HEK293T (cell line): ENCODE measurements at regions not wholly inside any gene's neighbourhood (a gene's known extent, or its start where the extent isn't known, plus 50 kb on each side); places are given as distances from the start of the nearest gene placed in this dataset.

Experiments
- ARNT ChIP-seq: fragments of 450-650 bp; IDR thresholded peaks from 2 replicates; pipeline ENCODE4 v1.6.1; 2017; ENCODE audit warnings: mild to moderate bottlenecking
- ELF4 ChIP-seq: fragments of 450-650 bp; IDR thresholded peaks from 2 replicates; pipeline ENCODE4 v1.6.1; 2017; ENCODE audit warnings: antibody characterized with exemption
- FOXA1 ChIP-seq: fragments of 450-650 bp; IDR thresholded peaks from 2 replicates; pipeline ENCODE4 v1.6.1; 2016; ENCODE audit warnings: mild to moderate bottlenecking
- FOXM1 ChIP-seq: fragments of 450-650 bp; IDR thresholded peaks from 2 replicates; pipeline ENCODE4 v1.6.1; 2017; ENCODE audit warnings: mild to moderate bottlenecking, borderline replicate concordance
- SP1 ChIP-seq: fragments of 450-650 bp; IDR thresholded peaks from 2 replicates; pipeline ENCODE4 v1.6.1; 2017
- TARDBP ChIP-seq: fragments of 450-650 bp; IDR thresholded peaks from 2 replicates; pipeline ENCODE4 v1.6.1; 2016
- TF ChIP-seq, protein P1 (sequence below): fragments of 450-650 bp; IDR thresholded peaks from 2 replicates; pipeline ENCODE4 v1.6.1; 2016

DNA sequence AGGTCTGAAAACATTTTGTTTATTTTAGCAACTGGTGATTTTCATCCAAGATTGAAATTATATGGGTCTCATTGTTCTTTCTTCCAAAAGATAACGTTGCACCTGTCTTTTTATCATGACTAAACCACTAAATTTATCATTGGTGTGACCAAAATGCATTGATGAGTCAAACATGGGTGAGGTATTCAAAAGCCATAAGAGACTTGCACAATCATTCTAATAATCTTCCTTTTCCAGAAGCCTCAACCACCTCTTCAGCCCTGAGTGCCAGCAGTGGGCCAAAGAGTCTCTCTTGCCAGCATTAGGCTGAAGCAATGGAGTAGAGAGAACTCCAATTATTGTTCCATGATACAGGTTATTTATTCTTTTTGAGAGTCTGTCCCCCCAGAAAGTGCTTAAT, 198.9 kb downstream of the LURAP1L start:
- TF ChIP-seq FOXA1: no peak
- TF ChIP-seq, protein P1, sequence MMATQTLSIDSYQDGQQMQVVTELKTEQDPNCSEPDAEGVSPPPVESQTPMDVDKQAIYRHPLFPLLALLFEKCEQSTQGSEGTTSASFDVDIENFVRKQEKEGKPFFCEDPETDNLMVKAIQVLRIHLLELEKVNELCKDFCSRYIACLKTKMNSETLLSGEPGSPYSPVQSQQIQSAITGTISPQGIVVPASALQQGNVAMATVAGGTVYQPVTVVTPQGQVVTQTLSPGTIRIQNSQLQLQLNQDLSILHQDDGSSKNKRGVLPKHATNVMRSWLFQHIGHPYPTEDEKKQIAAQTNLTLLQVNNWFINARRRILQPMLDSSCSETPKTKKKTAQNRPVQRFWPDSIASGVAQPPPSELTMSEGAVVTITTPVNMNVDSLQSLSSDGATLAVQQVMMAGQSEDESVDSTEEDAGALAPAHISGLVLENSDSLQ: no peak
- TF ChIP-seq FOXM1: no peak
- TF ChIP-seq SP1: no peak
- no peak for TF ChIP-seq TARDBP
- no peak for TF ChIP-seq ARNT
- TF ChIP-seq ELF4: no peak
